ENCODE measurements at regions not wholly inside any gene's neighbourhood (a gene's known extent, or its start where the extent isn't known, plus 50 kb on each side); places are given as distances from the start of the nearest gene placed in this dataset.
"Not testable (repeated sequence)": the region's sequence is repeated elsewhere in the genome, so short reads cannot be mapped to it uniquely, and the experiment has no call there.

DNA sequence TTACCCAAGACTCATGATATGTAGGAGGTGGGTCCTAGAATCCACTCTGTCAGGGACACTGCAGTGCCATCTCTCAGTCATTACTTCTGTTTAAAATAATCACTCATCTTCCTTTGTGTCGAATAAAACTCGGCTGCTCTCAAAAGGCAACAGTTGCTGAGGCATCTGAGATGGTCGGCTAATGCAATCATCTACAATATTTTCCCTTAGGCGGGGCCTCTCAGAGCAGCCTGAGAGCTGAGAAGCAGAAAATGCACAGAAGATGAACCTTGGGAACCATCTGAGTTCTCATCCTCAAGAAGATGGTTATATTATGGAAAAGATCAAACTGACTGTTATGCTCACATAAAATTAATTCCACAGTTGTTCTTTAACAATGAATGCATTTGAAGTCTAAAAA is 1518.2 kb upstream of the TENM4 start:
- DNase-seq (ENCODE audit: low read depth, low spot score), result no peak

DNA sequence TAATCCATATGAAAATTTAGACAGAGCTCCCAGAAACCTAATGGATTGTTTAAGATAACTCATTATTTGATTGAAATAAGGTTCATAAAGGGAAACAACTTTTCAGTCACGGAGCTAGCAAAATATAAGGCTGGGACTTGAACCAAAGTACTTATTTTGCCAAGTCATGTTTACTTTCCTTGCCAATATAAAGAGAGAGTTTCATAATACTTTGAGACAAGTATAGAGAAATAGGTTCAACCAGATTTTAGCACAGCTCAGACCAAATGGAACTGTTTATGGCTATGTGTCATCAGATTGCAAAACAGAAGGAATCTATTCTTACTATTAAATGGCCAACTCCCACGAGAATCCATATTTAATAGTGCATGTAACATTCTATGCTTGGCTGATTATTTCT is 1517.5 kb upstream of the TENM4 start:
- no peak for DNase-seq (ENCODE audit: low read depth, low spot score)

DNA sequence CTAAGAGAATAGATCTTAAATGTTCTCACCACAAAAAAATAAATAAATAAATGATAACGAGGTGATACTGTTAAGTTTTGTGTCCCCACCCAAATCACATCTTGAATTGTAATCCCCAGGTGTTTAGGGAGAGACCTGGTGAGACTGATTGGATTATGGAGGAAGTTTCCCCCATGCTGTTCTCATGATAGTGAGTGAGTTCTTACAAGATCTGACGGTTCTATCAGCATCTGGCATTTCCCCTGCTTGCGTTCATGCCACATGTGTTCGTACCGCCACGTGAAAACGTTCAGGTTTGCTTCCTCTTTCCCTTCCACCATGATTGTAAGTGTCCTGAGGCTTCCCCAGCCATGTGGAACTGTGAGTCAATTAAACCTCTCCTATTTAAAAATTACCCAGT is 1514.8 kb upstream of the TENM4 start:
- no peak for DNase-seq (ENCODE audit: low read depth, low spot score)

DNA sequence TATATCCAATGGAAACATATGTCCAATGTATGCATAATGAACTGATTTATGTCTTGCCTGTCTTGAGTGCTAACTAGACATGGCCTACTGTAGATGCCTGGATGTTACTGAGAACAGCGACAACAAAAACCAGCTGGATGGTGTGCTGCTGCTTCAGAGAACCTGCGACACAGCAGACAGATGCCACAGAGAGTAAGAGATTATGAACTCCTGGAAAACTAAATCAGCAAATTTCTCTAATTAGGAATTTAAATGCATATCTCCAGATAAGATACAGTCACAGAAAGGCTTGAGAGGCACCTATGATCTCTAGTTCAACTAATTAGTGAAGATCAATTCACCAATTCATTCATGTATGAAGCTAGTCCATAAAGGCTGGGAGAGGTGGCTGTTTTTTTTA is 1508.0 kb upstream of the TENM4 start:
- no peak for DNase-seq (ENCODE audit: low read depth, low spot score)

DNA sequence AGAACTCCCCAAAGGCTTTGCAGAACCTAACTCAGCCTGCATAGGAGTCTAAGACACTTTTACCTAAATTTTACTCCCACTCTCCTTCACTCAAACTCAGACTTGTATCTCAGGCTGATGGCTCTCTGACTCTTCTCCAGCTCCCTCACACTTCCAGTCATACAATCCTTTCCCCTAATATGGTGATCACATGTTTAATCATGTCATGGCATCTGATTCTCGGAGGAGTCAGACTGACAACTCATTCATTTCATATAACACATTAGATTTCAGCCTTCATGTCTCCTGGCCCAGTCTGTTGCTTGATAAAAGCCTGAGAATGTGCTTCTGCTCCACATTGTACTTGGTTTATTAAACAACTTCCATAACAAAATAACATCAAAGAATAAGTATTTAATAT is 1503.9 kb upstream of the TENM4 start:
- no peak for DNase-seq (ENCODE audit: low read depth, low spot score)

DNA sequence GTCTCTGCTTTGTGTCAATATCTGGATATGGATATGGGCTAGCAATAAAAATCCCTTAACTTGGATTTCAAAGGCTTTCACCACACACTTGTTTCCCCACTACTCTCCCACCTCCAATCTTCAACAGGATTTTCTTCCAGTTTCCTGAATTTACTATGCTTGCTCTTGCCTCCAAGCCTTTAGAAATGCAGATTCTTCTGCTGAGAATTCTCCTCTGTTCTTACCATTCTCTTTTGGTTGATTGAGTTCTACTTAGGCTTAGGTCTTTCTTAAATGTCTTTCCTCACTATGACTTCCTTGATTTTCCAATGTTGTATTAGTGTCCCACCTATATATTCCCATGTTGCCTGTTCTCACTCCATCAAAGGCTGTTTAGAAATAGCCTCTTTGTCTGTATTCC is 1502.4 kb upstream of the TENM4 start:
- DNase-seq (ENCODE audit: low read depth, low spot score), result no peak

DNA sequence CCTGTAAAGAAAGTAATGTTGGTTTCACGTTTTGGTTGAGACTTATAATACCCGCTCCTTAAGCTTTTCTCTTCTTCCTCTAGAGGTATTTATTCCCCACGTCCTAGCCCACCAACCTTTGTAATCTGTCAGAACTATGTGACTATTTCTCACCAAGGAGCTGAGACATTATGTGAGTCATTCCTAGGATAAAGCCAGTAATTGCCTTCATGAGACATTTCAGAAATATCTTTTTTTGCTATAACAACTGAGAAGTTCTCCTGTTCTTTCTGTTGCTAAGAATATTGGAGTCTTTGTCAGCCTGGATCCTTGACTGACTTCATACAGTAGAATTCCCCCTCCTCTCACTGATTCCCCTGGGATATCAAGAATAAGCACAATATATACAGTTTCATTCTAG is 1497.0 kb upstream of the TENM4 start:
- no peak for DNase-seq (ENCODE audit: low read depth, low spot score)

DNA sequence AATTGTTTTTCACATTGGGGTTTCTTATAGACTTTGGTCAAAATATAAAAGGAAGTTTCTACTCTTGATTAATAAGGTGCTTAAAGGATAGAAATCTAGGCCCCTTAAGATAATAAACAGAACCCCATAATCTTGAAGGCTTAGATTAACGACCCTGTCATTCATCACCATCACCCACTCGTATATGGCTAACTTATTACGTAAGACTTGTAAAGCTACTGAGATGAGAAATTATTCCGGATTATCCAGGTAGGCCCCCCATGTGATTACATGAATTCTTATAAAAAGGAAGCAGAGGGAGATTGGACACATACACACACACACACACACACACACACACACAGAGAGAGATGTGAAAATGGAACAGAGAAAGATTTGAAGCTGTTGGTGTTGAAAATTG is 1489.2 kb upstream of the TENM4 start:
- no peak for DNase-seq (ENCODE audit: low read depth, low spot score)

DNA sequence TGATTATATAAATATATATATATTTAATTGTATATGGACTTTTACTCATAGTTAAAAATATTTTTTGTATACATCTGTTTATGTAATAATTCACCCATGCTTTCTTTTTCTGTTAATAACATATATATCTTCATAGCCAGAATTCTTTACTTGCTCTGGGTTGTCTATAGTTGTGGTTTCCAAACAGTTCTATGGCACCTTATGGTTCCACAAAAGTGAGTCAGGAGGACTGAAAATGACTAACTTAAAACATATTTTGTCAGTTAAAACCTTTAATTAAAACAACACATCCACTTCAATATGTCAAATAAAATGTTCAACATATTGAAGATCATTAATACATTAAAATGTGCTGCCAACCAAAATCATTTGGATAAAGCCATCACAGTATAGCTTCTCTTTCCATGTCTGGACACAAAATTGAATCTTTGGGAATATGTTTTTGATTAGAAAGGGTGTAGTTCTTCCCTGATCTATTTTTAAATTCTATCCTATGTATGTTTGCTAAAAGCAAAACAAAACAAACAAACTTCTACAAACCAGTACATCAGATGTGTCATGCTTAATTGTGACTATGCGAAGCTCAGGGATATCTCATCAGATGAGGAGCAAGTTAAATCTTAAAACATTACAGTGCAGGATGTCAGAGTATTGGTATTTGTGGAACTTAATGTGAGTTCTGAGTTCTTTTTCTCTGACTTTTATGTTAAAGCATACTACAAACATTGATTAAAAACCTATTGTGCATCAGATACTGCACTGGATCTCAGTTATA is 1488.4 kb upstream of the TENM4 start:
- no peak for DNase-seq (ENCODE audit: low read depth, low spot score)

DNA sequence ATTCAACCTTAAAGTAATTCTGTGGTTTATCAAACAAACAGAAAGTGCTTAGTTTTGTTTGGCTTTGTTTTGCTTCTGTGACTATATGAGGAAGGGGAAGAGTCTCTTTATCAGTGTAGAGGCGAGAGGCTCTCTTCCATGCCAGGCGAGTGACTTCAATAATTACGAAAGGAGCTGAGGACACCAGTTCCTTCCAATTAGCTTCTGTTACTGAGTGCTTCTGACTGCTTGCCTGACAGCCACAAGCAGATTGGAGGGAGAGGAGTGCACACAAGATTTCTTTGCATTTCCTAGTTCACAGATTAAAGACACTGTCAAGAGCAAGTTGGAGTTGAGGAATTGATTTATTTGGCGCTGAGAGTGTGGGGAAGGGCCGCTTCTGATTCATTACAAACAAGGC is 1484.5 kb upstream of the TENM4 start:
- DNase-seq (ENCODE audit: low read depth, low spot score), result no peak

DNA sequence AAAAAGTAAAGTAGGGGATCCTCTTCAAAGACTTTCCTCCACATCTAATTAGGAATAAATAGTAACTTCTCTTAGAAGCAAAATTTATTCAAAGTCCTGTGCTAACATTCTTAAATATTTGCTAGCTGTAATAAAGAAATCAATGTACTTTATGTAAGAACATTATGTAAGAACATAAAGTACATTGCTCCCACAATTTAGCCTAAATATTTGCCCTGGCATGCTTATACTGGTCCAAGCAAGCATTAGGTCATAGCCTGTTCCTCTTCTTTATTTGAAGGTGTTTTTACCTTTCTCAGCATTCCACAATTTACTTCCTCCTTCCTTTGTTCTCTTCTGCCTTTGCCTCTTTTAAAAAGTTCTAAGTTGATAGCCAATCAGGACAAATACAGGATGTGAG is 1480.5 kb upstream of the TENM4 start:
- not testable (repeated sequence) for DNase-seq (ENCODE audit: low read depth, low spot score)

DNA sequence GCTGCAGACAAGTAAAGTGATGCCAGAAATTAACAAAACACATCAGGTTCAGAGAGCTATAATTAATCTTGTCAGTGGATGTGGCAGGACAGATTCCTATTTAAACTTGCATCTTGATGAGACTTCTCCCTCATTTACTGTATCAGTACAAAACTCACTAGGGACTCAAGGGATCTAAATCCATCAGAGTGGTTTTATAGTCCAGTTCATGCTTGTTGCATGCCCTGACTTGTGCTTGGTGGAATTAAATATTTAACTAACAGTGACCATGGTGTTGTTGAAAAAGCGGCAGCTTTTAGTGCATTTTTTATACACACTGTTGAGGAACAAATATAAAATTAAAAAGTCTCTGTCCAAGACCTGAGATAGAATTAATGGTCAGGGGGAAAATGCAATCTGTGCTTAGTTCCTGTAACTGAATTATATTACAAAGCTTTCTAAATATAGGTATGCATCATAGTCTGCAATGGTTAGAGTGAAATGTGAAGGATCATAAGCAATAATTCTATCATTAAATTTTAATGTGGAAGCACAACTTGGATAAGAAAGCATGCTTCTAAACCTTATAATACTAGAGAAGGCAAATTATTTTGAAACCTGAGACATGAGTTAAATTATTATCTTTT is 1475.5 kb upstream of the TENM4 start:
- no peak for DNase-seq (ENCODE audit: low read depth, low spot score)

DNA sequence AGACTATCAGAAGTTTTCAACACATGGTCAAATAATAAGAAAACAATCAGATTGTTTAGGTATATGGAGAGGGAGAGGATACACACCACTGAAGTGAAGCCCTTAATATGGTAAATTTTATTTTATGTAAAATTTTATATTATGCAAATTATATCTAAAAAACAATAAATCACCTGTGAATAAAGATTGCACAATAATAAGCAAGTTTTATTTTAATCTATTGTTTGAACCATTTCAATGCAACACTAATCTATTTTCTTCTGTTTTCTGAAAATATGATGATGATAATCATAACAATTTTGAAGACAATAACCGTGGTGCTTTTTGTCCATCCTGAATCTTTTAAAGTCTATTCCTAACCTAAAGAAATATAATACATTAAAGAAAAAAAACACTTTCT is 1473.5 kb upstream of the TENM4 start:
- DNase-seq (ENCODE audit: low read depth, low spot score), result no peak

DNA sequence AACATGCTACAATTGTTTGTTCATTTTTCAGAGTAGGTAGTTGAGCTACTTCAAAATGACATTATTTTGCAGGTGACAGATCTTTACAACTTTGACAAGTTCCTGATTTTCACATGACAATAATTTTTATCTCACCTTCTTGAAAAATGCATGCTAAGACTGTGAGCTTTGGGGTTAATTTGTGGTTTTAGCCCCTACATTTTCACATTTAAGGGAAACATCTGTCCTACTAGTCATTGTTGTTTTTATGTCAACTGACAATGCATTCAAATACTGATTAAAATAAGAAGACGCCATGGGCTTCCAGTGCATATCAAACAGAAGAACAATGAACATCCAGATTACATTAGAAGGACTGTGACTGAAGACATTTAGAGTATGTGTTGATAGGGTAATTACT is 1470.8 kb upstream of the TENM4 start:
- DNase-seq (ENCODE audit: low read depth, low spot score), result no peak

DNA sequence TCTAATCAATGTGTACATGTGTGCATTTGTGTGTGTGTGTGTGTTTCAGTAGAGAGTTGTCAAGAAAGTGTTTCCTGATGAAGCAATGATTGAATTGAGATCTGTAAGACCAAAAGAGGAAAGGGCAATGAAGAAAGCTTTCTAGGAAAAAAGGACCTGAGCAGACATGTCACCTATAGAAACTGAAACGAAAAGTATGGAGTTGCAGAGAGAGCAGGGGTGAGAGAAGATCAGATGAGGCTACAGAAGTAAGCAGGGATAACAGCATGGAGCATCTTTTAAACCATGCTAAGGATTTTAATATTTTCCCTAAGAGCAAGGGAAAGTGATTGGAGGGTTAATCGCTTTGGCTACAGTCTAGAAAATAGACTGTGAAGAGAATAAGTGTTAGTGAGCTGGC is 1459.4 kb upstream of the TENM4 start:
- DNase-seq (ENCODE audit: low read depth, low spot score), result no peak

DNA sequence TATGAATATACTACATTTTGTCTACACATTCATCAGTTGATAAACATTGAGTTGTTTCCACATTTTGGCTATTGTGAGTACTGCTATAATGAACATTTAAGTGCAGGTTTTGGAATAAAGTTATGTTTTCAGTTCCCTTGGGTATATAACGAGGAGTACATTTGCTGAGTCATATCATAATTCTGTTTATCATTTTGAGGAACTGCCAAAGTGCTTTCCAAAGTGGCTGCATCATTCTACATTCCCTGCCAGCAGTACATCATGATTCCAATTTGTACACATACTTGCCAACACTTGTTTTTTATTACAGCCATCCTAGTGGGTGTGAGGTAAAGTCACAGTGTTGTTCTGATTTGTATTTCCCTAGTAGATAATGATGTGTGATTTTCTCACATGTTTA is 1458.6 kb upstream of the TENM4 start:
- no peak for DNase-seq (ENCODE audit: low read depth, low spot score)

DNA sequence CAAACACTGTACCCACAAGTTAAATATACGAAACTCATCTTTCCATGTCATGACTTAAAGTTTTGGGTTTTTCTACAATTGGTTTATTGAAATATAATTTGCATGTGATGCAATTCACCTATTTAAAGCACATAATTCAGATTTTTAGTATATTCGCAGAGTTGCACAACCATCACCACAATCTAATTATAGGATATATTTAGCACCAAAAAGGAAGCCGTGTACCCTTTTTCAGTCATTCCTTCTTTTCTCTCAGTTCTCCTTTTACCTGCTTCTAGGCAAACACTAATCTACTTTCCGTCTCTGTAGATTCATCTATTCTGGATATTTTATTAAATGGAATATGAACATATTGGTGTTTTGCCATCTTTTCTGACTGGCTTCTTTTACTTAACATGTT is 1458.1 kb upstream of the TENM4 start:
- no peak for DNase-seq (ENCODE audit: low read depth, low spot score)

DNA sequence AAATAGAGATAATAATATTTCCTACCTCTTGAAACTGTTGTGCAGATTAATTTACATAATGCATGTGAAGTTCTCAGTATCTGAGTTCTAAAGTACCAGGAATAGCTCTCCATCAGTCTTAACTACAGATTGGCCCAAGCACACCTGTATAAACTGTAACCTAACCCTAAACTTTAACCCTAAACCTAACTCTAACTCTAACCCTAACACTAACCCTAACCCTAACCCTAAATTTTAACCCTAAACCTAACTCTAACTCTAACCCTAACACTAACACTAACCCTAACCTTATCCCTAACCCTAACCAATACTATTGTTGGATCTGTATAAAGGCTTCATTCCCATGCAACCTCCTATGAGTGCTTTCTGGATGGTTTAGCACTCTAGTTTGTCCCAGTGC is 1445.9 kb upstream of the TENM4 start:
- DNase-seq (ENCODE audit: low read depth, low spot score), result no peak

DNA sequence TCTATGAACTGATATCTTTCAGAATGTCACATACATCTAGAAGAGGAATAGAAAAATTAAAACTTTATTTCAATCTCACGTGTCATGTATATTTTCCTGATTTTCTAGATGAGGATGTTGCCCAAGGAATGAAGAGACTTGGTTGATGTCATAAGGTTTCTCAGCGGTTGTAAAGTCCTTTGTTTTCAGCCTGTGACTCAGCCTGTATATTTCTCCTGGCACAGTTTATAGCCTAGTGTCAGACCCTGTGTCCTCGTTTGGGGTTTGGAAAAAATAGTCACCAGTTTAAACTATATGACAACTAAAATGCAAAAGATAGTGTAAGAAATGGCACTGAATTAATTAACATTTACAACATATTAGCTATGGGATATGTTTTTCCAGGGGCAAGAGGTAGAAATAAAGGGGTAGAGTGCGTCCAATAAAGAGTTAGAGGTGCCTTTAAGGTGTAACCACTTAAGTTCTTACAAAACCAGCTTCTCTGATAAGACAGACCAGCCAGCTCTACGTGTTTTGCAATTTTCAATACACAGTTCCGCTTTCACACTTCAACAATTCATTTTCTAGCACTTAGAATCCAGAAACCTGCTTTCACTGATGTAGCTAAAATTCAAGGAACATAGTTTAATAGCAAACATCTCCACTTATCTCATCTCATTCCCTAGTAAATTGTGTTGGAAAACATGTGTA is 1432.6 kb upstream of the TENM4 start:
- DNase-seq (ENCODE audit: low read depth, low spot score), result no peak

DNA sequence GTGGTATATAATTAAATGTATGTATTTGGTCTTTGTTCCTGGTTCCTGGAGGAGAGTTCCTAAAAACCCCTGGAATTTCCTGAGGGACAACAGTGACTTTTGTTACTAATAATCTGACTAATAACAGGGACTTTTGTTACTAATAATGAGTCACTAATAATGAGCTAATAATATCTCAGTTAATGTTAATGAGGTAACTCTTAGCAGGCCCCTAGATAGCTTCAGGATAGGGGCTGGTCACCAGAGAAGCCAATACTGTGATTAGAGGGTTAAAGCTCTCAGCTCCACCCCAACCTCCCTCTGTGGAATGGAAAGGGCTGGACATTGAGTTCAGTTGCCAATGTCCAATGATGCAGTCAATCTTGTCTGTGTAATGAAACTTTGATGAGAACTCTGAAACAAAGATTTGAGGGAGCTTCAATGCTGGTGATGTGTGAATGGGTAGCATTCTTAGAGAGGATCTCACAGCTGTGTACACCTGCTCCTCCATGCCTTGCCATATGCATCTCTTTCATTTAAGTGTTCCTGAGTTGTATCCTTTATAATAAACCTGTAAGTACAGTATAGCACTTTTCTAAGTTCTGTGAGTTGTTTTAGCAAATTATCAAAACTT is 1431.4 kb upstream of the TENM4 start:
- DNase-seq (ENCODE audit: low read depth, low spot score), result no peak

DNA sequence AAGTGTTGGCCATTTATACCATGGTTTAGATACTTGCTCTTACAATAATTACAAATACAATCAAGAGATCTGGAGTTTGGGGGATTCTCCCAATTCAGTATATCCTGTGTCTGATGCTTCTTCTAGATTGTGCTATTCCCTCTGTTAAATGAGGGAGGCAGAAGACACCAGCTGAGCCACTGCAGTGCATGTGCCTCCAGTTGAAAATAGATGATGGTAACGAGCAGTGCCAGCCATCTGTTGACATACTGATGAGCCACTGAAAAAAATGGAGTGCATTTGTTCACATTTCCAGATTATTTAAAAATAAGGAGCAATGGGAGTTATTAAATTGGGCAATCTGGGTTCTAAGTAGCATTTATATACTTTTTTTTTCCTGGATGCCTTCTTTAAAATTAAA is 1428.0 kb upstream of the TENM4 start:
- no peak for DNase-seq (ENCODE audit: low read depth, low spot score)

DNA sequence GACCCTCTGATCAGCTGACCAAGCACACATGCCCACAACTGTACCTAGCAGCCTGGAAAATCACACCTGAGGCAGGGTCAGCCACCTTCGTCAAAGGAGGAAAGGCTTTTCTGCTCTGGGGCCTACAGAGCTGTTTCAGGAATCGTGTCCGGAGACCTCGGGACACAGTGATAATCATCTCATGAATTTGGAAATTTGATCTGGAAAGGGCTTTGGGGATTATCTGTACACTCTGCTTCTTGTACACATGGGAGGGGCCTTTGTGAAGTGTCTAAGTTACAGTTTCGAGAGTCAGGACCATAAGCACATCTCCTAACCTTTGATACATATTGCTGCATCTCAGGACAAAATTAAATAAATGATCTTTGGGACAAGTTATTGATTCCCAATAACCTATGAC is 1421.2 kb upstream of the TENM4 start:
- peak; percentile 11 for DNase-seq (ENCODE audit: low read depth, low spot score)

DNA sequence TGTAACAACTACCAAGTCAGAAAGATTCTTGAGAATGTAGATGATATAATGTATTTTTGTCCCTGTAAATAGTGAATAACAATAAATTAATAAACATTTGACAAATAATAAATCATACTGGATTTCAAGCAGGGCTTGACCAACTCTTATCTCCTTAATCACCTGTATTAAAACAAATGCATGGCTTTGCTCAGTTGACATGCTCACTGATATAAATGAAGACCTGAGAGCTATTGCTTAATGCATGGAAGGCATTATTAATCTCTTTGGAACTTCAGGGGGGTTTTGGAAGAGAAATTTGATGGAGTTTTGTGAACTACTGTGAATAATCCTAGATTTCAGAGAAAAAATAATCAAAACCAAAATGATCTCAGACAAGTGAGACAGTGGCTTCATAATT is 1420.4 kb upstream of the TENM4 start:
- no peak for DNase-seq (ENCODE audit: low read depth, low spot score)
